Prostate gland (tissue), 2 donors: ENCODE measurements at regions not wholly inside any gene's neighbourhood (a gene's known extent, or its start where the extent isn't known, plus 50 kb on each side); places are given as distances from the start of the nearest gene placed in this dataset.

Experiments used
- DNase-seq: peaks from one replicate; pipeline ENCODE4 v3.0.0-alpha.2; 2019; ENCODE audit warnings: low spot score
- H3K27ac ChIP-seq, 2 donors: fragments of 200-600 bp; sonication (generic); 2 replicates each; pipeline ENCODE4 v1.5.1; 2017 to 2019
- H3K27me3 ChIP-seq: fragments of 200-600 bp; sonication (generic); replicated peaks from 2 replicates; pipeline ENCODE4 v1.5.1; 2019; ENCODE audit not compliant: insufficient read depth
- H3K36me3 ChIP-seq, 2 donors: fragments of 200-600 bp; sonication (generic); 1 replicate in 1 of 2; 2 replicates in 1 of 2; pipeline versions ENCODE4 v1.5.1 to v1.8.1; 2017 to 2019
- H3K4me1 ChIP-seq: fragments of 200-600 bp; sonication (generic); replicated peaks from 2 replicates; pipeline ENCODE4 v1.5.1; 2019
- H3K4me3 ChIP-seq, 2 donors: fragments of 200-600 bp; sonication (generic); 2 replicates each; pipeline ENCODE4 v1.5.1; 2017 to 2019
- H3K9me3 ChIP-seq: fragments of 200-600 bp; sonication (generic); 2 replicates; pipeline ENCODE4 v1.5.1; 2017
- POLR2A ChIP-seq: fragments of 450-650 bp; IDR thresholded peaks from one replicate; pipeline ENCODE4 v1.6.1; 2016; ENCODE audit warnings: antibody characterized with exemption, mild to moderate bottlenecking
- POLR2AphosphoS5 ChIP-seq: sonication (generic); formaldehyde crosslinking; IDR thresholded peaks from one replicate; pipeline ENCODE4 v1.6.1; 2017; ENCODE audit warnings: antibody characterized with exemption
- WGBS: methylation state at CpG from one replicate; pipeline ENCODE4 v1.1.5; 2018; 5-methylcytosine and 5-hydroxymethylcytosine counted together
- intact Hi-C: fragments of 100-400 bp; cut with DNase I; formaldehyde crosslinking; loops from one replicate; pipeline ENCODE4 v1.14.2; 2022
- TF ChIP-seq, protein P1 (sequence below), 4 experiments: fragments of 200-600 bp in 2 of 4; fragments of 450-650 bp in 2 of 4; sonication (generic) in 2 of 4; IDR thresholded peaks; 1 replicate in 3 of 4; 2 replicates in 1 of 4; pipeline ENCODE4 v1.5.1; 2016 to 2019; ENCODE audit warnings: antibody characterized with exemption in 4 of 4, mild to moderate bottlenecking in 2 of 4, moderate library complexity in 2 of 4

DNA sequence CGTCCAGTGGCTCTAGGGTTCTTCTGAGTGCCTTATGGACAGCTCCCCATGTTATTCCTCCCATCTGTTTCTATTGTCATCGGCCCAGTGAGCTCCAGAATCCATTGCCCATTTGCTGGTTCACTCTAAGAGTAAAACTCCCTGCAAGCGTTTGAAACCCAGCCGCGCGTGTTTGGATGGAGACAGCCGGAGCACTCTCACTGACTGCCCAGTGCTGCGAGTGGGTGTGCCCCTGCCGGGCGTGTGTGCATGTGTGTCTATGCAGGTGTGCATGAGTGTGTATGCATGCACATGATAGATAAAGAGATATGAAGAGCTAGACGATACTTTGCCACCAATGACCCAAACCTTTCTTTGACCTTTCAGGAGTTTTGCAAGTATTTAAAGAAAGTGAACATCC is 347.2 kb upstream of the MKI67 start:
- no peaks in the 10 kb centered on the region for H3K36me3 ChIP-seq

DNA sequence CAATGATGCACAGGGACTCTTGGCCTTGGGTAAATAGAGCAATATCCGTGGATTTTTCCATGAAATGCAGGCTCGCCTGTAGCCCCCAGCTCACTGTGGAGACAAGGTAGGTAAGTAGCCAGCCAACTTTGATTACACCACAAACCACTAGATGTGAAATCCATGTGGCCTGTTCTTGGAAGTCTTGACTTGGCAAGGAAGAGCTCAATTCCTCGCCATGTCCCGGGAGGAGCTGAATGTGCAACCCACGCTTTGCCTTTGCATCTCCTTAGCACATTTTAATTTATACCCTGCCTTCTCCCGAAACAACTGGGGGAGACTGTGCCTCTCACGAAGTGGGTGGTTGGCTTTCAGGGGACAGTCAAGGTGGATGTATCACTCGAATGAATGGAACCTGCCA is 347.7 kb upstream of the MKI67 start:
- DNase-seq: no peak
- no peak overlapping the region for H3K27ac ChIP-seq
- H3K9me3 ChIP-seq: no peaks in the 10 kb centered on the region
- intact Hi-C loops: no loop called here
- no peak overlapping the region for H3K4me3 ChIP-seq
- no peaks in the 10 kb centered on the region for H3K4me1 ChIP-seq
- H3K36me3 ChIP-seq: no peaks in the 10 kb centered on the region
- H3K27me3 ChIP-seq: peaks cover 4% of the 10 kb centered on the region
- 96% methylated on average over 8 of the region's 8 CpGs for WGBS
- TF ChIP-seq POLR2AphosphoS5 (no peak), POLR2A (no peak)
- TF ChIP-seq, protein P1, sequence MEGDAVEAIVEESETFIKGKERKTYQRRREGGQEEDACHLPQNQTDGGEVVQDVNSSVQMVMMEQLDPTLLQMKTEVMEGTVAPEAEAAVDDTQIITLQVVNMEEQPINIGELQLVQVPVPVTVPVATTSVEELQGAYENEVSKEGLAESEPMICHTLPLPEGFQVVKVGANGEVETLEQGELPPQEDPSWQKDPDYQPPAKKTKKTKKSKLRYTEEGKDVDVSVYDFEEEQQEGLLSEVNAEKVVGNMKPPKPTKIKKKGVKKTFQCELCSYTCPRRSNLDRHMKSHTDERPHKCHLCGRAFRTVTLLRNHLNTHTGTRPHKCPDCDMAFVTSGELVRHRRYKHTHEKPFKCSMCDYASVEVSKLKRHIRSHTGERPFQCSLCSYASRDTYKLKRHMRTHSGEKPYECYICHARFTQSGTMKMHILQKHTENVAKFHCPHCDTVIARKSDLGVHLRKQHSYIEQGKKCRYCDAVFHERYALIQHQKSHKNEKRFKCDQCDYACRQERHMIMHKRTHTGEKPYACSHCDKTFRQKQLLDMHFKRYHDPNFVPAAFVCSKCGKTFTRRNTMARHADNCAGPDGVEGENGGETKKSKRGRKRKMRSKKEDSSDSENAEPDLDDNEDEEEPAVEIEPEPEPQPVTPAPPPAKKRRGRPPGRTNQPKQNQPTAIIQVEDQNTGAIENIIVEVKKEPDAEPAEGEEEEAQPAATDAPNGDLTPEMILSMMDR (IDR thresholded peaks at IDR 0.05): no peak

More for the DNA sequence above, 347.2 kb upstream of the MKI67 start:
- no peak overlapping the region for H3K4me3 ChIP-seq
- 87% methylated on average over 11 of the region's 11 CpGs for WGBS
- H3K27ac ChIP-seq: no peak overlapping the region
- intact Hi-C loops: no loop called here
- DNase-seq: no peak
- no peaks in the 10 kb centered on the region for H3K4me1 ChIP-seq
- H3K9me3 ChIP-seq: no peaks in the 10 kb centered on the region
- TF ChIP-seq POLR2A: no peak
- TF ChIP-seq, protein P1 (IDR thresholded peaks at IDR 0.05): no peak
- TF ChIP-seq POLR2AphosphoS5: no peak
- H3K27me3 ChIP-seq: peaks cover 4% of the 10 kb centered on the region

DNA sequence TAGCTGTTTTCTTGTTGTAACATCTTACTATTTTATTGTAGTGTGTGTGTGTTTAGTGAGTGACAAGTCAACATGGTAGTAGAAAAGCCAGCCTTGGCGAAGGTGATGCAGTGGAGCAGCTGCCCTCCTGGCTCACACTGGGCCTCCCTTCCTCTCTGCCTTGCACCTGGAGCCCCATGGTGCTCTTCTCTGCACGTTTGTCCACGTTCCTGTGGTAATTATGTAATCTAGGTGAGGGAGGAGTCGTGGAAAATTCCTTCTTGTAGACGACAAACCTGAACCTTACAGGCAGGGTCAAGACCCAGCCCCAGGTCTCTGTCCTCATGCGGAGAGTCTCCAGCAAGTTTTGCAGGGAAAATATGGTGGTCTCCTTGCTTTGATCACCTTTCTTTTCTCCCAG is 348.3 kb upstream of the MKI67 start:
- Histone ChIP-seq H3K27ac (no peak overlapping the region), H3K36me3 (no peaks in the 10 kb centered on the region), H3K4me3 (no peak overlapping the region), H3K4me1 (no peaks in the 10 kb centered on the region), H3K9me3 (no peaks in the 10 kb centered on the region), H3K27me3 (peaks cover 4% of the 10 kb centered on the region)
- TF ChIP-seq, protein P1 (IDR thresholded peaks at IDR 0.05): no peak
- TF ChIP-seq POLR2AphosphoS5 (no peak), POLR2A (no peak)
- DNase-seq: no peak
- 79% methylated on average over 6 of the region's 6 CpGs for WGBS
- intact Hi-C loops: no loop called here

DNA sequence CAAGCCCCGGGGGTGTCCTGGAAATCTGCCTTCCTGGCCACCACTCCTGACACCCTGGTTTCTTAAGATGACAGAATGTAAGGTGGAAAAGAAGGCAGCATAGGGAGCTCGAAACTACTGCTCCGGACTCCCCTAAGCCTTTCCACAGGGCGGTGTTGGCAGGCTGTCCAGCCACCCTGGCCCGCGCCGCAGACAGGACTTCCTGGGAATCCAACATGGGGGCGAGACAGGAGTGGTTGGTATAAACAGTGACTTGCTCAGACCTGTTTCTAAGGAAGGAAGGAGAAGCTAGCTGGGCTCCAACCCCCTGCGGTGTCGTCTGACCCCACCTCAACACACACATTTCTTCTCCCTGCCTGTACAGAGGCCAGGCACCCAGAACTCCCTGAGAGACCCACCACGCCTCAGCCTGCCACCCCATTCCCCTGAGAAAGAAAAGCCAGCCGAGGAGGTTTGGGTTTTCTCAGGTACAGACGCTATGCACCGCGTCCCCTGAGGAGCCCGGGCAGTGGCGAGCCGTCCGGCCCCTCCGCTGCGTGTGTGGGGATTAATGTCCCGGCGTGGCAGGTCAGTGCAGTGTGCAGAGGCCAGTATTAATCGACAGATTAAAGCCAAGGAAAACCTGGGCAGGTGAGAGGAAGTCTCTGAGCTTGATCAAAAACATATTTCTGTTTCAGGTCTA is 349.6 kb upstream of the MKI67 start:
- no peak overlapping the region for H3K4me3 ChIP-seq
- no peak overlapping the region for H3K27ac ChIP-seq
- no peaks in the 10 kb centered on the region for H3K9me3 ChIP-seq
- intact Hi-C loops: no loop called here
- WGBS: 37% methylated on average over 24 of the region's 24 CpGs
- TF ChIP-seq POLR2A (no peak), POLR2AphosphoS5 (no peak)
- TF ChIP-seq, protein P1 (IDR thresholded peaks at IDR 0.05): no peak
- H3K27me3 ChIP-seq: peaks cover 4% of the 10 kb centered on the region
- no peaks in the 10 kb centered on the region for H3K4me1 ChIP-seq
- DNase-seq: no peak
- no peaks in the 10 kb centered on the region for H3K36me3 ChIP-seq

DNA sequence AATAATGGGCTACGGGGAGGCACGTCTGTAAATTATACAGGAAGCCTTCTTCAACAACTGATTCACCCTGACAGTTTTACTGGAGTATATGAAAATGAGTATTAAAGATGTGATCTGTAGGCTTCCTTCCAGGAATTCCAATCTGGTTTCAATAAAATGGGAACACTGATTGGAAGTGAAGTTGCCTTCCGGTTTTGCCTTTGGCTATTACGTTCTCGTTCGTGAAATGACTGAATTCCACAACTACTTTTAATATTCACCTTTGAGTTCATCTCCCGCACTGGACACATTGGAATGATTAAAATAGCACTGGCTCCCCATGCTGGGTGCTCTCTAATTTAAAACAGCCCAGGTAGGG is 350.1 kb upstream of the MKI67 start:
- Histone ChIP-seq H3K4me1 (no peaks in the 10 kb centered on the region), H3K9me3 (no peaks in the 10 kb centered on the region), H3K27me3 (peaks cover 4% of the 10 kb centered on the region), H3K27ac (no peak overlapping the region), H3K36me3 (no peaks in the 10 kb centered on the region), H3K4me3 (no peak overlapping the region)
- WGBS: 31% methylated on average over 7 of the region's 7 CpGs
- intact Hi-C loops: no loop called here
- no peak for DNase-seq
- TF ChIP-seq, protein P1 (IDR thresholded peaks at IDR 0.05): no peak
- TF ChIP-seq POLR2AphosphoS5: no peak
- no peak for TF ChIP-seq POLR2A
